NCI-H526 treated with DMSO at 0.1 percent for 48 hours (cell line): ENCODE measurements at regions not wholly inside any gene's neighbourhood (a gene's known extent, or its start where the extent isn't known, plus 50 kb on each side); places are given as distances from the start of the nearest gene placed in this dataset.

Experiments used
- DNase-seq: peaks from one replicate; lab custom pipeline; 2025; lab: John Stamatoyannopoulos, UW

DNA sequence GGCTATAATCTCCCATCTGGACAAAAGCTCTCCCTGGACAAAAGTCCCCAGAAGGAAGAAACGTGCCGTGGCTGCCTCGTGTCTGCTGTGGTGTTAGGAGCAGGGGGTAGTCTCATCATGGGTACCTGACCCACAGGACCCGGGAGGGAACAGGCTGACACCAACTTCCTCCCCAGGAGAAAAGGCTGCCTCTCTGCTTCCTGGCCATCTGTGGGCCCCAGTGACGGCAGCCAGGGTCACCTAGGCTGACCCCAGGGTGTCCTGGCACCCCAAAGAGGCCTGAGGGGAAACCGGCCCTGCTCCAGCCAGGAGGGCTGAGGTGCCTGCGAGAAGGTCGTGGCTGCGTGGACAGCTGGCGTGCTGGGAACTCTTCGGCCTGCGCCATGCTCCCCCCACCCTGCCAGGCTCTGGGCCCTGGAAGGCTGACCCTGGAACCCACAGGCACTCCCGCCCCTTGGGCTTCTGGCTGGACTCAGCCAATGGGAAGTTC, 133.9 kb downstream of the RFLNA start:
- DNase-seq: no peak

DNA sequence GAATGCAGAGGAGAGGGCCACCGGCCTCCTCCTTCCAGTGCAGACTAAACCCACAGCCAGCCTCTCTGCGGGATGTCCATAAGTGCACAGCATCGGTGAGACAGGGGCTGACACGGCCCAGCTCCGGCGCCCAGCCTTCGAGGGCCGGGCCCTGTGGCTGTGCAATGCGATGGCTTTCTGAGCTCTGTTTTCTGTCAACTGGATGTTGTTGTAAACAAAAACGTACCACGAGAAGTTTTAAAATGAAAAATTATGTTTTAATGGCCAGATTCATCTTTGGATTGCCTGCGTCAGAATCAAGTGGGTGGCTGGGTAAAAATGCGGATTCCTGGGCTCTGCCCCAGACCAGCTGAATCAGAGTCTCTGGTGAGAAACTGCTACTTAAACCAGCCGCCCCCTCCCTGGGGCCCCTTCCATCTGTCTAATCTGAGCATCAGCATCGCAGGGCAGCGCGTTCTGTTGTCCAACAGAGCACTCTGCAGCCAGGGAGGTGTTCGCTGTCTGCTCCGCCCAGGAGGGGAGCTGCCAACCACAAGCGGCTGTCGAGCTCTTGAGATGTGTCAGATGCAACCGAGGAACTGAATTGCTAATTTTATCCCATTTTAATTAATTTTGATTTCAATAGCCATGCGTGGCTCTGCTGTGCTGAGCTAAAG, 133.4 kb downstream of the RFLNA start:
- DNase-seq: no peak

DNA sequence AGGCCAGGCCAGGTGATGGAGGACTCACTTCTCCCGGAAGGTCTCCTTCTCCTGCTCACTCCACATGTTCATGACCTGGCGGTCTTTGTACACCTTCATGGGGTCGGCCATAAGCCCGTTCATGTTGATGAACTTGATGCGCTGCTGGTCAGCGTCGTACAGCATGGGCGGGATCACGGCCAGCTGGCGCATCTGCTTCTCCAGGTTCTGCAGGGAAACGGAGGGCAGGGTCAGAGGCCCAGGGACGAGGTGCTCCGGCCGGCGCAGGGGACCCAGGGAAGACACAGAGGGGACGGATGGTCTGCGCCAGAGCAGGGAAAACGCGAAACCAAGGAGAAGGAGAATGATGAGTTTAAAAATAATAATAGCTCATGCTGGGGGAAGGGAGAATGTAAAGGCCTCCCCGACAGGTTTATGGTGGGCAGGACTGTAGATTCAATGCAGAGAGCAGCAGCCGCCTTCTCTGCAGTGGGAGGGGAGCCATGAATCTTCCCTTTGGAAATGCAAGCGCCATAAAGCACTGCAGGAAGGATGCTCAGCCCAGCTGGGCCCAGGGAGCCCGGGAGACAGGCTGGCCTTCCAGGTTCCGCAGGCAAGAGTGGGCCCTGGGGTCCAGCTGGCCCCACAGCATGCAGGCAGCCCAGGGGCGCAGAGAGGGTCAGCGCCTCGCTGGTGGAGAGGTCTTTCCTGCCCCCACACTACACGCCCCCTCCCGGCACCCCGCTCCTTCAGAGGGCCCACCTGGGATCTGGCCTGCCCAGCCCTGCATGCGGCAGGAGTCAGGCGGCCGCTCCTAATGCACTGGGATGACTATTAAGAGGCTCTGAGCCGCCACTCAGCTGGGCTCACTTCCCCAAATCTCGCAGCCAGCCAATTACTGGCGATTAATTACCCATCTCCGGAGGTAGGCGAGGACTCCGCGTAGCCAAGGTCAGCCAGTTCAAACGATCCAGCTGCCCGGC, 132.0 kb downstream of the RFLNA start:
- DNase-seq: no peak

DNA sequence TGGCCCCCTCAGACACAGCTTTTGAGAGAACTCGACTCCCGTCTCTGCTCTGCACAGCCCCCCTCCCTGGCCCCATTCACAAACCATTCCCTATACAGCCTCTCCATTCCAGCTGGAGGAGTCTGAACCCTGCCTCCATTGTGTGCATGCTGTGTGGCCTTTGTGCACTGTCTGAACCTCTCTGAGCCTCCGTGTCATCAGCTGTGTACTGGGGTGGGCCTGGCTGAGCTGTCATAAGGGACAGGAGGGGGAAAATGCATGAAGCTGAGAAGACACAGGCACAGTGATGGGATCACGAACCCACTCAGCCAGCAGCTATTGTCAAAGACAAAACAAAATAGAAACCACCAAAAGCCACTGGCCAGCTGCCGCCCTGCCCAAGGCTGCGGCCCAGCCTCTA, 130.8 kb downstream of the RFLNA start:
- DNase-seq: no peak

DNA sequence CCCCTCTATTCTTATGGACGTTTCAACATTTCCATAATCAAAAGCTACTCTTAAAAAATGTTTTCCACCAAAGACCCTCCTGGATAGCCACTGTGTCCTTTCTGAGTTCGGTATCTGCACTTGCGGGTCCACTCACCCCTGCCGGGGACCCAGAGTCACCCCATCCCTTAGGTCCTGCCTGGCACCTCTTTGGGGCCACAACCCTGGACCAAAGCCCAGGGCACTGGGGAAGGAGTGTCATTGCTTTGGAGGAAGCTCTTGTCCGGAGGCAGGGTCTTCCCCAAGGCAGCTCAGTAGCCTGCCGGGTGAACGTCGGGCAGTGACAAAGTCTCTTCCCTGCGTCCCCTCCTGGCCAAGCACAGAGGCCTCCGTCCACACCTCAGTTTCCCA, 129.6 kb downstream of the RFLNA start:
- DNase-seq: no peak

DNA sequence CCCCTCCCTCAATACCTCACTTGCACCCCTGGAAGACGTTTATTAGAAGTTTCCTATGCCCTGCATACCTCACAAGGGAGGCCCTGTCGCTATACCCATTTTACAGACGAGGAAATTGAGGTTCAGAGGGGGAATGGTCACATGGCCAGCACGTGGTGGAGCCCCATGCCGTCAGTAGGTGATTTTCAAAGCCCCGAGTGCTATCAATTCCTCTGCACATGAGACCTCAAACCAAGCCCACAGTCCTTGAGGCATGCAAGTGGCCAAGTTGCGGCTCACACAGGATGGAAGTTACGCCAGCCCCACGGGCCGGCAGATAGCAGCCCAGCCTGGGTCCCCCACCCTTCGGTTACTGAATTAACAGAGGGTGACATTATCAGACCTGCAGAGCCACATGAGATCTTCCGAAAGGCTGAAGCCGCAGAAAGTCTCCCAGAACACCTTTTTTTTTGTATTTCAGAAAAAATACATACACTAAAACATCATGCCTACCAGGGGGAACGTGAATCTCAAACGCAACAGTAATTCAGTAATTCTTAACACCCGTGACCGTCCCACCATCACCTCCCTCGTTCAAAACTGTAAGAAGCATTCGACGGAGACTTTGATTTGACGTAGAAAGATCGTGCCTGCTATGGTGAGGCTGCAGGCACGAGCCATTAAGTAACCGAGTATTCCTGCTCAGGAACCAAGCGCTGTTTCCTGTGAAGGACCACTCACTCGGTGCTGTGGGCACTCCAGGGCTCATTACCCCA, 129.0 kb downstream of the RFLNA start:
- DNase-seq: no peak

DNA sequence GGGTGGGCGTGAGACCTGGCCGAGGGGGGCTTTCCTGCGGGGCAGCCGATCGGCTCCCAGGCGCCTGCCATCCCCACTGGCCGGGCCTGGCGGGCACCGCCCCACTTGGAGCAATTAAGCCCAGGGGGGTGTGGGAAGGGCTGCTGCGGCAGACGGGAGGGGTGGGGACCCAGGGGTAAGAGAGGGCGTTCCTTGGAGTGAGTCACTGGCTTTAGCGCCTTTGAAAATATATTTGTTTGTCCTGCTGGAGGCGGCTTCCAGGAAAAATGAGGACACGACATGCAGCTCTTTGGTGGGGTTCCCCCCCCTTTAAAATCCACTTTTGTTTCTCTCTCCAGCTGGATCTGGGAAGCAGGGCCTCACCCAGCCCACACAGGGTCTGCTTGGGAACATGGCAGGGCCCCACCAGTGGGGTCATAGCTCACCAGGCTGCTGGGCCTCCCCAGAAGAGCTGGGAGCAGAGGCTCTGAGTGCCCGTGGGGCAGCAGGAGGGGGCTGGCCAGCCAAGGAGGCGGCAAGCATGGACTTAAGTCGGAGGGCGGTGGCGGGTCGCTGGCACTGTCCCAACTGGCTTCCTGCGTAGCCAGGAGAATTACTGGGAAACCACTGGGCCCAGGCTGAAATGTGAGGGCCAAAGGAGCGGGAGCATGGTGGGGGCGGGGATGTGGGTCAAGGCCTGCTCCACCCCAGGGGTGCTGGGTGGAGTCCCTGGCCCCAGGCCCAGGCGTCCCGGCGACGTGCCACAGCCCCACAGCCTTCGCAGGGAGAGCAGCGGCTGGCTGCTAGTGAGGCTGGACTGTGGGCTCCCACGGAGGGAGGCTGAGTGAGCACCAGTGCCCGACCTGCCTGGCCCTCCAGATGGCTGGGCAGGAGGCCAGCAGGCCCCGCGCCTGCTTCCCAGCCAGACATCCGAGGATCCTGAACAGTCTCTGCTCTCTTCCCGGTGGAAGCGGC, 128.0 kb downstream of the RFLNA start:
- DNase-seq: no peak

DNA sequence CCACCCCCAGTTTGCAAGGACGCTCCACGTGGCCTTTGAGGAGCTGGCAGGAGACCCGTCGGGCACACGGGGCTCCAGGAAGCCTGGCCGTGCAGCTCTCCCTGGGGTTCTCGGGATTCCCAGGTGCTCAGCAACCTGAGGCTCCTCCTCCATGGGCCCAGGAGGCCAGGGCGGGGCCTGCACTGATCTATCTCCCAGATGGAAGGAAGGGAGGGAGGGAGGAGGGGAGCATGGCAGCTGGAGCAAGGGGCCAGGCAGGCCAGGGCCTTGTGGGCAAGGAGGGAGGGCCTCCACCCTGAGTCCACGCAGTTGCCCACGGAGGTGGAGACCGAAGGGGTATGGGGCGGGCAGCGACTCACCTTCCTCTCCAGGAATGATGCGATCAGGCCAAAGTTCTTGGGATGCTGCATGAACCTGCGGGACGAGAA, 127.3 kb downstream of the RFLNA start:
- DNase-seq: peak; percentile 19

DNA sequence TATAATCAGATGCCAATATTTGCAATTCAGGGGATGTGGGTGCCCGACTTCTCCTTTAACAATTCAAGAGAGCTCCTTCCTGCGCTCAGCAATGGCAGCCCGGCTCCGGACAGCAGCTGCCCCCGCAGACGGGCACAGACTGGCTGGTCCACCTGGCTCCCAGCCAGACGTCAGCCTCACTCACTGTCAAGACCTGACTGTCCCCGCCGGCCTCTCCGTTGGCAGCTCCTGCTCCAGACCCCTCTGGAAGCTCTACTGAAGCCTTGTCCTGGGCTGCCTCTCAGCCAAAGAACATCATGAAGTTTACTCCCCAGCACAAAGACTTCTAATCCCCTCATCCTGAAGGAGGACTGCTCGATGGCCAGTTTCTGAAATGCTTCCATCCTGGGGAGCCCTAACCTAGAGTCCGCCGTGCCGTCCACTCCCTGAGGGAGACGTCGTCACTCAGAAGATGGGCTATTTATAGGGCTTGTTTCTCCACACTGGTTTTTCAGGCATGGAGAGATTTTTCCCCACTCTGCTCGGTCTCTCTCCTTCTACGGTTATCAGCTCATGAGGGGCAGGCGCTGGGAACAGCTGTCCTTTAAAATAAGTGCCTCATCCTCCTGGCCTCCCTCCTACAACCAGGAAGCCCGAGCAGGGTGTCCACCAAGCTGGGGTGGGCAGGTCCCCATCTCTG, 126.2 kb downstream of the RFLNA start:
- DNase-seq: no peak

DNA sequence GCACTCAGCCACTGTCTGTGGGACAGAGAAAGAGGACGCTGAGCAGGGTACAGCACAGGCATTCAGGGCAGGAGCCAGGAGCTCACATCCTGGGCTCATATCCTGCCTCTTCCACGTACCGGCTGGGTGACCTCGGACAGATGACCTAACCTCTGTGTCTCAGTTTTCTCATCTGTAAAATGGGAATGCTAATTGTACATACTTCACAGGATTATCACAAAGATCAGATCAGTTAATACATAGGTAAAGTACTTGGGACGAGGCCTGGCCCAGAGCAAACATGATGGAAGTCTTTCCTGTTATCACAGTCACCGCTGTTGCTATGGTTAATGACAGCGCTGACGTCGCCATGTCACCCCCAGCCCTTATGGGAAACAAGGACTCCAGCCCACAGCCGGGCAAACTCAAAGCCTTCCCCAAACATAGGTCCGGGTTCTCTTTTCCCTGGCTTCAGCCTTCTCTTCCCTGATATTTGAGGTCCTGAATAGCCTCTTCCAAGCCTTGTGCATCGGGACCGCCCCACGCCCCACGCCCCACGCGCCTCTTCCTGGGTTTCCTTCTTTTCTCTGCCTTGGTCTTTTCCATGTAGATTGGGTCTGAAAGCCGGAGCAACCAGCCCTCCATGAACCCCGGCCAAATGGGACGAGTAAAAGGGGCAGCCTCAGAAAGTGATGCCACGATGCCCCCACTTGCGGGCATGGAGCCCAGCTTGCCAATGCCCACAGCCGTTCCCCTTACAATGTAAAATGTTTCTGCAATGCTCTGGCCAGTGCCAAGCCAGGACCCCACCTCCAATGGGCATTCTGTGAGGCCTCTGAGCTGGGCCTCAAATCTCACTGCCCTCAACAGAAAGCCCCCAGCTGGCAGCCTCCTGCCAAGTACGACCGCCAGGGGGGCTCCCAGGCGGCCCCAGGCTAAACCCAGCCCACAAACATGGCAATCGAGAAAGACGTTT, 125.4 kb downstream of the RFLNA start:
- DNase-seq: no peak

DNA sequence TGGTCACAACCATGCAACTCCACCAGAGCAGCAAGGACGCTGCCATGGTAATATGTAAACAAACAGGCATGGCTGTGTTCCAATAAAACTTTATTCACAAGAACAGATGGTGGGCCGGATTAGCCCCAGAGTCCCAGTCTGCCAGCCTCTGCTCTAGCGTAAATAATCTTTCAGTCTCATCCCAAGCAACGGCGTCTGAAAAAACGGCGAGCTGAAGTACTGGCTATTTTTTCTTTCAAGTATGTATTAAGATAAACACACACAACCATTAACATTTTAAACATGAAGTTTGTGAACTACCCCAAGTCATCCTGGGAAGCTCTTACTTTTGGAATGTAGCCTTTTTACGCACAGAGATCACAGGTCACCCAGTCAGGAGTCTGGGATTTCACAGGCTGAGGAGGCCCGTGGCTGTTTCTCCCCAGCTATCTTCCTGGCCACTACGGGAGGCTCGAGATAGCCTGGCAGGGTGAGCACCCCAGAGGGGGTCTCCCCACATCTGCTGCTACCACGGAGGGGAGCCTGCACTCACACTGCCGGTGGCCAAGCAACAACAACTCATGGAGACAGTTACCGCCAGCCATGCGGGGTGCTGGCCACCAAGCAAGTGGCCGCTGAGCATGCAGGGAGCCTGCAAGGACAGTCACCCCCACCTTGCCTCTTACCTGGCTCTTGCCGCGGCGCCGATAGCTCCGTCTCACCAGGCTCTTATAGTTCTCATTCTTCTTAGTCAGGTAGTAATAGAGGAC, 124.6 kb downstream of the RFLNA start:
- no peak for DNase-seq

DNA sequence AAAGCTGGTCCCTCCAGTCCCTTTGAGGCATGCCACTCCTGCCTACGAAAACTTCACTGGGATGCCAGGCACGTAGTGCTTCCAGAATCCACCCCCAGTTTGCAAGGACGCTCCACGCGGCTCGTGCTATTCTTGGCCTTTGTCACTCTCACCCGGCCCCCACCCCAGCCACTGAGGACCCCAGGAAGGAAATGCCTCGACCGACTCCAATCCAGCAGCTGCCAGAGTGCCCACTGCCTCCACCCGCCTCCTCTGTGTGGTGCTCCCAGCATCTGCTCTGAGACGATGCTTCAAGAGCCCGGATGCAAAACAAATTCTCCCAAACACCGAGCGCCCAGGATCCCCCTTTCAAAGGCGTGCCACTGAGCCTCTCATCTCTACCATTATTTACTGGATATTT, 123.9 kb downstream of the RFLNA start:
- DNase-seq: no peak

DNA sequence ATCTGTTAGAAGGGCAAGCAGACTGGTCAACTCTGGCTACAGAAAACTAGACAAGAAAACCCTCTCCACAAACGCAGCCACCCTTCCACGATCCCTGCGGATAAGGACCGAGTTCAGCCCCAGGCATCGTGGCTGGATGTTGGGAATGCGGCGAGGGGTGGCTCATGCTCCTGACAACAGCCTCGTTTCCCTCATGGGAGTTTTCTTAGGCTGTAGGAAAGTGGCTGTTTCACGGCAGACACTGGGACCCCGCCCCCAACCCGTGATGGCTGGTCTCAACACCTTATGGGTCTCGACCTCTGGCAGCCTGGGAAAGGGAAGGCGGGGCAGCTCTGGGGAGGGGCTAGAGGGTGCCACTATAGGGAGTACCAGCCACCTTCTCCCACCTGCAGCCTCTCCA, 123.3 kb downstream of the RFLNA start:
- DNase-seq: no peak

DNA sequence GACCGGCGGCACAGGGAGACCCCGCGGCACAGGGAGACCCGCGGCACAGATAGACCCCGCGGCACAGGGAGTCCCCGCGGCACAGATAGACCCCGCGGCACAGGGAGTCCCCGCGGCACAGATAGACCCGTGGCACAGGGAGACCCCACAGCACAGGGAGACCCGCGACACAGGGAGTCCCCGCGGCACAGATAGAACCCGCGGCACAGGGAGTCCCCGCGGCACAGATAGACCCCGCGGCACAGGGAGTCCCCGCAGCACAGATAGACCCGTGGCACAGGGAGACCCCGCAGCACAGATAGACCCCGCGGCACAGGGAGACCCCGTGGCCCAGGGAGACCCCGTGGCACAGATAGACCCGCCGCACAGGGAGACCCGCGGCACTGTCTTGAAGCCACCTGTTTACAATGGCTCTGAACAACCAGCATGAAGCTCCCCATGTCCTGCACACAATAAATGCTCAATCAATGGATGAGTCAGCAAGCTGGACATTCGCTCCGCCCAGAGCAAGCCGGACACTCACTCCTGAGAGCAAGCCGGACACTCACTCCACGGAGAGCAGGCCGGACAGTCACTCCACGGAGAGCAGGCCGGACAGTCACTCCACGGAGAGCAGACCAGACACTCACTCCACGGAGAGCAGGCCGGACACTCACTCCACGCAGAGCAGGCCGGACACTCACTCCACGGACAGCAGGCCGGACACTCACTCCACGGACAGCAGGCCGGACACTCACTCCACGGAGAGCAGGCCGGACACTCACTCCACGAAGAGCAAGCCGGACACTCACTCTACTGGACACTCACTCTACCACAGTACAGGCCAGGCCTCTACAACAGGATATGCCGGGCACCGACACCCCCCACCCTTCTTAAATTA, 121.9 kb downstream of the RFLNA start:
- DNase-seq: no peak

DNA sequence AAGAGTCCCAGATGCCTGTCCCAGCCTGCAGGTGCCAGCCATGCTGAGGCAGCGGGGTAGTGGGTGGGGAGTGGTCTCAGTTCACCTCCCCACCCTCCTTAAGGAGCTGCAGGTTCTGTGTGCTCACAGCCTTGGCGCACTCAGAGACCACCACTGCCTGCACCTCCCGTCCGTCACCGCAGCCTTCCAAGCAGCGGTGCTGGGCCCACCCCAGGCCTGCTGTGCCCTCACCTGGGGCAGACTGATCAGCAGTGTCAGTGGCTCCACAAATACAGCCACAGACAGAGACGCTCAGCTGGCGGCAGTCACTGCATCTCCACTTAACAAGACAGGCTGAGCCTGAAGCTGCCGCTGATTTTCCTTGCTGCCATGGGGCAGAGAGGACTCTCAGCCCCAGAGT, 120.2 kb downstream of the RFLNA start:
- no peak for DNase-seq

DNA sequence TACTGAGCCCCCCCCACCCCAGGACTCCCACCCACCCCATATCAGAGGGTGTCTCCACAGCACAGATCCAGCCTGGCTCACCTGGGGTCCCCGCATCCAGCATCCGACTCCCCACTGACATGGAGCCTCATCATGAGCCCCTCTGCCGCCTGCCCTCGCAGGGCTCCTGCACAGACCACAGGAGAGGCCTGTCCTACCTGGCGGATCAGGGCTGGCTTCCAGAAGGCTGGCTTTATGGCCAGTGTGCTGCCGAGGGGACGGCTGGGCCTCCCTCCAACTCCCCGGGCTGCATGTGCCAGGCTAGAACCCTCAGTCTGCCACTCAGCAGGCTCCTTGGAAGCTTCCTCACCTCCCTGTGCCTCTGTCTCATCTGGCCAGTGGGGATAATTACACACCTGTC, 119.0 kb downstream of the RFLNA start:
- DNase-seq: no peak

DNA sequence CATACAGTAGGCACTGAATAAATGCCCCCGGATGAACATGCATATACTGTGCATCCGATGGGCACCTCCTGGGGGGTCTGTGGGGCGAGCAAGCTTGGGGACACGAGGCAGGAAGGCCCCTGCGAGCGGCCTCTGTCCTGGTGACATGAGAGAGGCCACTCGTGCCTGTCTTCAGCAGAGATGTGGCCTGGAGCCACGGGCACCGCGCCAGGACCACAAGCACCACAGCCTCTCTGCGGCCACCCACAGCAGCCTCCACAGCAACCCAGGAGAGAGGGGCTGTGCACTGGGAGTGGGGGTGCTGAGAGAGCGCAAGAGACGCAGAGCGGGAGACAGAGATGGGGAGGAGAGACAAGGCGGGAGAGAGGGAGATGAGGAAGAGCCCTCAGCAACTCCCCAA, 118.5 kb downstream of the RFLNA start:
- no peak for DNase-seq

DNA sequence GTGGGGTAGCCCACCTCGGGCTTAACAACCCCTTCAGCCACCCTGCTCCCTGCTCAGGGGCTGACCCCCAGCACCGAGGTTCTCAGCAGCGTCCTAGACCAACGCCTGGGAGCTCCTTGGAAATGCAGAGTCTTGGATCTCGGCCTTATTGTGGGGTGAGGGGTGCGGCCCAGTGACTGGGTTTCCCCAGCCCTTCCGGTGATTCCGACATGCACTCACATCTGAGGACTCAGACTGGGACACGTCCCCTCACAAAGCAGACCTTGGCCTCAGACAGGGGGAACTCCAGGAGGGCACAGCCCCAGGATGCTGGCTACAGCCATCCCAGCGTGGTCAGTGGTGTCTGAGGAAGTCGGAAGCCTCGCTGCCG, 117.7 kb downstream of the RFLNA start:
- no peak for DNase-seq
